ENCODE measurements at regions not wholly inside any gene's neighbourhood (a gene's known extent, or its start where the extent isn't known, plus 50 kb on each side); places are given as distances from the start of the nearest gene placed in this dataset.

GRCh38 chr7:142606081-142606480, 143.2 kb upstream of the PRSS1 start (continued):
- TF ChIP-seq ZNF114 (CRISPR knock-in tag; IDR thresholded peaks at IDR 0.05) (no peak), REST (IDR thresholded peaks at IDR 0.05; ENCODE audit: unreplicated experiment) (no peak), CREB1 (CRISPR knock-in tag; IDR thresholded peaks at IDR 0.05; ENCODE audit: low read depth) (no peak), POLR2AphosphoS5 (IDR thresholded peaks at IDR 0.05; ENCODE audit: low read depth) (no peak), CTCF (conservative IDR thresholded peaks at IDR 0.05; ENCODE audit: low read depth in 2 of 2) (no peak), ZNF331 (CRISPR knock-in tag; IDR thresholded peaks at IDR 0.05; ENCODE audit: low read depth) (no peak), JUNB (IDR thresholded peaks at IDR 0.05; ENCODE audit: unreplicated experiment) (no peak), EZH2 (IDR thresholded peaks at IDR 0.05; ENCODE audit: low read depth, unreplicated experiment) (no peak), EZH2phosphoT487 (IDR thresholded peaks at IDR 0.05; ENCODE audit: unreplicated experiment) (no peak), NANOG (IDR thresholded peaks at IDR 0.05; ENCODE audit: borderline replicate concordance) (no peak), ETS1 (IDR thresholded peaks at IDR 0.05) (no peak)

- Histone ChIP-seq H3K36me3 (ENCODE audit: insufficient read depth) (no peaks in the 10 kb centered on the region), H3K27me3 (ENCODE audit: insufficient read depth) (no peaks in the 10 kb centered on the region), H3K27ac (ENCODE audit: low read depth) (no peak overlapping the region), H3K4me2 (no peak overlapping the region), H3K4me3 (no peak overlapping the region), H3K9me2 (ENCODE audit: insufficient read depth) (no peaks in the 10 kb centered on the region), H3K4me1 (ENCODE audit: insufficient read depth) (no peaks in the 10 kb centered on the region), H3K79me2 (replicated peaks; ENCODE audit: insufficient read depth) (no peaks in the 10 kb centered on the region), H3F3A (replicated peaks; ENCODE audit: low read depth) (no peaks in the 10 kb centered on the region), H4K20me1 (replicated peaks; ENCODE audit: insufficient read depth) (no peaks in the 10 kb centered on the region), H2AFZ (no peak overlapping the region)
- Mint-ChIP-seq H3K4me3 (no peak overlapping the region), H3K9me3 (no peaks in the 10 kb centered on the region; the same call in 2 of the 3 replicates), H3K36me3 (ENCODE audit: low read depth) (no peaks in the 10 kb centered on the region), H3K27ac (no peak overlapping the region), H3K27me3 (ENCODE audit: insufficient read depth, low read depth, poor library complexity) (peaks cover 2% of the 10 kb centered on the region), H3K4me1 (no peaks in the 10 kb centered on the region)
- DNase-seq (ENCODE audit: low spot score) (no peak), ATAC-seq (no peak)
- TF ChIP-seq JUNB (IDR thresholded peaks at IDR 0.05; ENCODE audit: unreplicated experiment) (no peak), ETS1 (IDR thresholded peaks at IDR 0.05) (no peak), EZH2phosphoT487 (IDR thresholded peaks at IDR 0.05; ENCODE audit: unreplicated experiment) (no peak), NANOG (IDR thresholded peaks at IDR 0.05; ENCODE audit: borderline replicate concordance) (no peak)
- TF ChIP-seq, protein P1, sequence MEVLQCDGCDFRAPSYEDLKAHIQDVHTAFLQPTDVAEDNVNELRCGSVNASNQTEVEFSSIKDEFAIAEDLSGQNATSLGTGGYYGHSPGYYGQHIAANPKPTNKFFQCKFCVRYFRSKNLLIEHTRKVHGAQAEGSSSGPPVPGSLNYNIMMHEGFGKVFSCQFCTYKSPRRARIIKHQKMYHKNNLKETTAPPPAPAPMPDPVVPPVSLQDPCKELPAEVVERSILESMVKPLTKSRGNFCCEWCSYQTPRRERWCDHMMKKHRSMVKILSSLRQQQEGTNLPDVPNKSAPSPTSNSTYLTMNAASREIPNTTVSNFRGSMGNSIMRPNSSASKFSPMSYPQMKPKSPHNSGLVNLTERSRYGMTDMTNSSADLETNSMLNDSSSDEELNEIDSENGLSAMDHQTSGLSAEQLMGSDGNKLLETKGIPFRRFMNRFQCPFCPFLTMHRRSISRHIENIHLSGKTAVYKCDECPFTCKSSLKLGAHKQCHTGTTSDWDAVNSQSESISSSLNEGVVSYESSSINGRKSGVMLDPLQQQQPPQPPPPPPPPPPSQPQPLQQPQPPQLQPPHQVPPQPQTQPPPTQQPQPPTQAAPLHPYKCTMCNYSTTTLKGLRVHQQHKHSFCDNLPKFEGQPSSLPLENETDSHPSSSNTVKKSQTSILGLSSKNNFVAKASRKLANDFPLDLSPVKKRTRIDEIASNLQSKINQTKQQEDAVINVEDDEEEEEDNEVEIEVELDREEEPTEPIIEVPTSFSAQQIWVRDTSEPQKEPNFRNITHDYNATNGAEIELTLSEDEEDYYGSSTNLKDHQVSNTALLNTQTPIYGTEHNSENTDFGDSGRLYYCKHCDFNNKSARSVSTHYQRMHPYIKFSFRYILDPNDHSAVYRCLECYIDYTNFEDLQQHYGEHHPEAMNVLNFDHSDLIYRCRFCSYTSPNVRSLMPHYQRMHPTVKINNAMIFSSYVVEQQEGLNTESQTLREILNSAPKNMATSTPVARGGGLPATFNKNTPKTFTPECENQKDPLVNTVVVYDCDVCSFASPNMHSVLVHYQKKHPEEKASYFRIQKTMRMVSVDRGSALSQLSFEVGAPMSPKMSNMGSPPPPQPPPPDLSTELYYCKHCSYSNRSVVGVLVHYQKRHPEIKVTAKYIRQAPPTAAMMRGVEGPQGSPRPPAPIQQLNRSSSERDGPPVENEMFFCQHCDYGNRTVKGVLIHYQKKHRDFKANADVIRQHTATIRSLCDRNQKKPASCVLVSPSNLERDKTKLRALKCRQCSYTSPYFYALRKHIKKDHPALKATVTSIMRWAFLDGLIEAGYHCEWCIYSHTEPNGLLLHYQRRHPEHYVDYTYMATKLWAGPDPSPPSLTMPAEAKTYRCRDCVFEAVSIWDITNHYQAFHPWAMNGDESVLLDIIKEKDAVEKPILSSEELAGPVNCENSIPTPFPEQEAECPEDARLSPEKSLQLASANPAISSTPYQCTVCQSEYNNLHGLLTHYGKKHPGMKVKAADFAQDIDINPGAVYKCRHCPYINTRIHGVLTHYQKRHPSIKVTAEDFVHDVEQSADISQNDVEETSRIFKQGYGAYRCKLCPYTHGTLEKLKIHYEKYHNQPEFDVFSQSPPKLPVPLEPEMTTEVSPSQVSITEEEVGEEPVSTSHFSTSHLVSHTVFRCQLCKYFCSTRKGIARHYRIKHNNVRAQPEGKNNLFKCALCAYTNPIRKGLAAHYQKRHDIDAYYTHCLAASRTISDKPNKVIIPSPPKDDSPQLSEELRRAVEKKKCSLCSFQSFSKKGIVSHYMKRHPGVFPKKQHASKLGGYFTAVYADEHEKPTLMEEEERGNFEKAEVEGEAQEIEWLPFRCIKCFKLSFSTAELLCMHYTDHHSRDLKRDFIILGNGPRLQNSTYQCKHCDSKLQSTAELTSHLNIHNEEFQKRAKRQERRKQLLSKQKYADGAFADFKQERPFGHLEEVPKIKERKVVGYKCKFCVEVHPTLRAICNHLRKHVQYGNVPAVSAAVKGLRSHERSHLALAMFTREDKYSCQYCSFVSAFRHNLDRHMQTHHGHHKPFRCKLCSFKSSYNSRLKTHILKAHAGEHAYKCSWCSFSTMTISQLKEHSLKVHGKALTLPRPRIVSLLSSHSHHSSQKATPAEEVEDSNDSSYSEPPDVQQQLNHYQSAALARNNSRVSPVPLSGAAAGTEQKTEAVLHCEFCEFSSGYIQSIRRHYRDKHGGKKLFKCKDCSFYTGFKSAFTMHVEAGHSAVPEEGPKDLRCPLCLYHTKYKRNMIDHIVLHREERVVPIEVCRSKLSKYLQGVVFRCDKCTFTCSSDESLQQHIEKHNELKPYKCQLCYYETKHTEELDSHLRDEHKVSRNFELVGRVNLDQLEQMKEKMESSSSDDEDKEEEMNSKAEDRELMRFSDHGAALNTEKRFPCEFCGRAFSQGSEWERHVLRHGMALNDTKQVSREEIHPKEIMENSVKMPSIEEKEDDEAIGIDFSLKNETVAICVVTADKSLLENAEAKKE (CRISPR knock-in tag; IDR thresholded peaks at IDR 0.05) = no peak
Measured at GRCh38 chr7:142604671-142605070, 144.6 kb upstream of the PRSS1 start.

Measured in GM23338 (cell line).